PFSK-1 (cell line): ENCODE measurements at regions not wholly inside any gene's neighbourhood (a gene's known extent, or its start where the extent isn't known, plus 50 kb on each side); places are given as distances from the start of the nearest gene placed in this dataset.

ENCODE experiments used
- POLR2AphosphoS5 ChIP-seq: IDR thresholded peaks from 2 replicates; pipeline ENCODE4 v1.6.1; 2012; ENCODE audit warnings: low read depth, mild to moderate bottlenecking, control low read depth, low read length, moderate library complexity
- SIN3A ChIP-seq: IDR thresholded peaks from 2 replicates; pipeline ENCODE4 v1.6.1; 2012; ENCODE audit warnings: mild to moderate bottlenecking, low read length, moderate library complexity, borderline replicate concordance; ENCODE audit not compliant: insufficient read depth
- TAF1 ChIP-seq: IDR thresholded peaks from 2 replicates; pipeline ENCODE4 v1.6.1; 2012; ENCODE audit warnings: low read length, control low read depth, borderline replicate concordance; ENCODE audit not compliant: insufficient read depth

- no peak for TF ChIP-seq TAF1
- no peak for TF ChIP-seq POLR2AphosphoS5
- TF ChIP-seq SIN3A: no peak
Observed at GRCh38 chr21:32858628-32859027, 87.1 kb upstream of the PAXBP1 start.
